GM18505 (cell line): ENCODE measurements at regions not wholly inside any gene's neighbourhood (a gene's known extent, or its start where the extent isn't known, plus 50 kb on each side); places are given as distances from the start of the nearest gene placed in this dataset.
A peak's percentile ranks its signal among the peaks of the same experiment; 100 is the strongest.

Experiments
- ATAC-seq: cut with Tn5 transposase; IDR thresholded peaks from one replicate; pipeline ENCODE4 v1.9.1; 2021; ENCODE audit not compliant: unreplicated experiment
- POLR2A ChIP-seq: IDR thresholded peaks from 4 replicates; pipeline ENCODE4 v1.6.1; 2011; ENCODE audit warnings: borderline replicate concordance; ENCODE audit not compliant: insufficient read depth, insufficient read length; ENCODE audit errors: extremely low read depth

GRCh38 chr13:103547914-103548313 lies 481.7 kb upstream of the SLC10A2 start:
- TF ChIP-seq POLR2A = no peak
- ATAC-seq = no peak

GRCh38 chr13:103546271-103546670 lies 480.1 kb upstream of the SLC10A2 start:
- no peak for ATAC-seq

GRCh38 chr13:103542648-103543047 lies 476.4 kb upstream of the SLC10A2 start:
- TF ChIP-seq POLR2A = no peak
- no peak for ATAC-seq

More at GRCh38 chr13:103546271-103546670, 480.1 kb upstream of the SLC10A2 start:
- TF ChIP-seq POLR2A = no peak

GRCh38 chr13:103540382-103540765 lies 474.2 kb upstream of the SLC10A2 start:
- TF ChIP-seq POLR2A = no peak
- ATAC-seq = no peak

GRCh38 chr13:103539721-103540381 lies 473.6 kb upstream of the SLC10A2 start:
- no peak for TF ChIP-seq POLR2A
- no peak for ATAC-seq

GRCh38 chr13:103539265-103539664 lies 473.0 kb upstream of the SLC10A2 start:
- TF ChIP-seq POLR2A = no peak
- ATAC-seq = no peak

- no peak for ATAC-seq
- TF ChIP-seq POLR2A = no peak
Observed at GRCh38 chr13:103537616-103538015, 471.4 kb upstream of the SLC10A2 start.

GRCh38 chr13:103531278-103531677 lies 465.1 kb upstream of the SLC10A2 start:
- no peak for TF ChIP-seq POLR2A
- ATAC-seq = no peak

GRCh38 chr13:103528437-103528836 lies 462.2 kb upstream of the SLC10A2 start:
- no peak for TF ChIP-seq POLR2A
- no peak for ATAC-seq

GRCh38 chr13:103525530-103525929 lies 459.3 kb upstream of the SLC10A2 start:
- no peak for TF ChIP-seq POLR2A
- no peak for ATAC-seq

GRCh38 chr13:103523858-103524257 lies 457.6 kb upstream of the SLC10A2 start:
- TF ChIP-seq POLR2A = no peak
- ATAC-seq = no peak

GRCh38 chr13:103521532-103521931 lies 455.3 kb upstream of the SLC10A2 start:
- ATAC-seq = no peak
- no peak for TF ChIP-seq POLR2A

- no peak for ATAC-seq
- no peak for TF ChIP-seq POLR2A
Observed at GRCh38 chr13:103517768-103518102, 451.5 kb upstream of the SLC10A2 start.

GRCh38 chr13:103517066-103517767 lies 451.0 kb upstream of the SLC10A2 start:
- no peak for TF ChIP-seq POLR2A
- ATAC-seq = peak; percentile 91
